Tibial nerve (tissue), 4 donors: ENCODE measurements at regions not wholly inside any gene's neighbourhood (a gene's known extent, or its start where the extent isn't known, plus 50 kb on each side); places are given as distances from the start of the nearest gene placed in this dataset.

Source experiments
- DNase-seq, 2 donors: peaks; one replicate each; pipeline ENCODE4 v3.0.0-alpha.2; 2019; ENCODE audit warnings: low spot score in 2 of 2
- H3K27ac ChIP-seq, 4 donors: fragments of 200-600 bp; sonication (generic) in 3 of 4; one replicate each; pipeline ENCODE4 v1.5.1; 2017 to 2019; ENCODE audit warnings: mild to moderate bottlenecking in 1 of 4
- H3K27me3 ChIP-seq, 2 donors: fragments of 200-600 bp; sonication (generic) in 1 of 2; one replicate each; pipeline versions ENCODE4 v1.5.1 to v1.6.0; 2017 to 2019
- H3K36me3 ChIP-seq, 3 donors: fragments of 200-600 bp; sonication (generic); one replicate each; pipeline ENCODE4 v1.5.1; 2018 to 2019
- H3K4me1 ChIP-seq, 4 donors: fragments of 200-600 bp; sonication (generic) in 3 of 4; one replicate each; pipeline ENCODE4 v1.5.1; 2017 to 2019
- H3K4me3 ChIP-seq, 4 donors: fragments of 200-600 bp; sonication (generic) in 3 of 4; one replicate each; pipeline ENCODE4 v1.5.1; 2017 to 2019; ENCODE audit warnings: mild to moderate bottlenecking in 1 of 4, moderate library complexity in 1 of 4
- H3K9me3 ChIP-seq, 4 donors: fragments of 200-600 bp; sonication (generic) in 3 of 4; one replicate each; pipeline ENCODE4 v1.5.1; 2017 to 2019
- EP300 ChIP-seq, 2 donors: sonication (generic); formaldehyde crosslinking; IDR thresholded peaks; one replicate each; pipeline ENCODE4 v1.6.1; 2017; ENCODE audit warnings: antibody characterized with exemption in 2 of 2, mild to moderate bottlenecking in 1 of 2
- POLR2A ChIP-seq, 2 donors: fragments of 450-650 bp; IDR thresholded peaks; one replicate each; pipeline ENCODE4 v1.6.1; 2017; ENCODE audit warnings: antibody characterized with exemption in 2 of 2, mild to moderate bottlenecking in 2 of 2, moderate library complexity in 2 of 2
- WGBS, 2 donors: methylation state at CpG; one replicate each; pipeline ENCODE4 v1.1.5; 2018; 5-methylcytosine and 5-hydroxymethylcytosine counted together
- TF ChIP-seq, protein P1 (sequence below), 5 experiments: fragments of 200-600 bp in 3 of 5; fragments of 450-650 bp in 2 of 5; sonication (generic) in 3 of 5; IDR thresholded peaks; one replicate each; pipeline ENCODE4 v1.5.1; 2016 to 2019; ENCODE audit warnings: antibody characterized with exemption in 5 of 5, mild to moderate bottlenecking in 3 of 5, moderate library complexity in 2 of 5

DNA sequence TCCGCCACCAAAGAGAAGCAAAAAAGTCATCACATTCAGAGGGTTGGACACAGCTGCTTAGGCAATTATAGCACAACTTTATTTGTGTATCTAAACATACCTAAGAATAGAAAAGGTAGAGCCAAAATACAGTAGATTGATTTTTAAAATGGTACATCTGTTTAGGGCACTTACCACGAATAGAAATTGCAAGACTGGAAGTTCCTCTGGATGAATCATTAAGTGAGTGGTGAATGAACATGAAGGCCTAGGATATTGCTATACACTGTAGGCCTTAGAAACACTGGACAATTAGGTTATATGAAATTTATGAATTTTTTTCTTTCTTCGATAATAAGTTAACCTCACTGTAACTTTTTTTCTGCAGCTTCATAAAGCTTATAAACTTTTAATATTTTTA is 687.0 kb downstream of the BCL11A start:
- Histone ChIP-seq H3K36me3 (no peaks in the 10 kb centered on the region), H3K4me3 (no peak overlapping the region), H3K4me1 (no peaks in the 10 kb centered on the region), H3K27ac (no peak overlapping the region), H3K27me3 (no peaks in the 10 kb centered on the region), H3K9me3 (peaks cover 0 to 4% (median 0%) of the 10 kb centered on the region in 4 donors)
- 82 to 87% methylated on average over 3 of the region's 3 CpGs for whole genome bisulfite sequencing, 2 donors
- no peak for DNase-seq
- TF ChIP-seq, protein P1, sequence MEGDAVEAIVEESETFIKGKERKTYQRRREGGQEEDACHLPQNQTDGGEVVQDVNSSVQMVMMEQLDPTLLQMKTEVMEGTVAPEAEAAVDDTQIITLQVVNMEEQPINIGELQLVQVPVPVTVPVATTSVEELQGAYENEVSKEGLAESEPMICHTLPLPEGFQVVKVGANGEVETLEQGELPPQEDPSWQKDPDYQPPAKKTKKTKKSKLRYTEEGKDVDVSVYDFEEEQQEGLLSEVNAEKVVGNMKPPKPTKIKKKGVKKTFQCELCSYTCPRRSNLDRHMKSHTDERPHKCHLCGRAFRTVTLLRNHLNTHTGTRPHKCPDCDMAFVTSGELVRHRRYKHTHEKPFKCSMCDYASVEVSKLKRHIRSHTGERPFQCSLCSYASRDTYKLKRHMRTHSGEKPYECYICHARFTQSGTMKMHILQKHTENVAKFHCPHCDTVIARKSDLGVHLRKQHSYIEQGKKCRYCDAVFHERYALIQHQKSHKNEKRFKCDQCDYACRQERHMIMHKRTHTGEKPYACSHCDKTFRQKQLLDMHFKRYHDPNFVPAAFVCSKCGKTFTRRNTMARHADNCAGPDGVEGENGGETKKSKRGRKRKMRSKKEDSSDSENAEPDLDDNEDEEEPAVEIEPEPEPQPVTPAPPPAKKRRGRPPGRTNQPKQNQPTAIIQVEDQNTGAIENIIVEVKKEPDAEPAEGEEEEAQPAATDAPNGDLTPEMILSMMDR (IDR thresholded peaks at IDR 0.05) = no peak
- no peak for TF ChIP-seq EP300 (IDR thresholded peaks at IDR 0.05)
- no peak for TF ChIP-seq POLR2A (IDR thresholded peaks at IDR 0.05)

DNA sequence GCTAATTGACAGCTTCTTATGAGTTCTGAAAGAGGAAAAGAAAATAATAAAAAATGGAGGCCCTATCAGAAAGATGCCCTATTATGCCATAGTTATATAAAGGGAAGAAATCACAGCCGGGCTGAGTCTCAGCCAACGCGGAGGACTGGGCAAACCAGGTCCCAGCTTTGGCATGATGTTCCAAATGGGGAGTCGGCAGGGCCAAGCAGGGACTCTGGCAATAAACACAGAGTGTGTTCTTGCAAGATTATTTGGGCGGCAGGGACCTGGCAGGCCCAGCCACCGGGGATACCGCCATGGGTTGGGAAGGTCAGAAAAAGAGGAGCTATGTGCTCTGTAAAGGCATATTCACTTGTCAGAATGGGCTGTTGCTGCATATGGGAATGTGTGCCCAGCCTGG is 694.9 kb downstream of the BCL11A start:
- Histone ChIP-seq H3K27me3 (no peaks in the 10 kb centered on the region), H3K36me3 (no peaks in the 10 kb centered on the region), H3K27ac (no peak overlapping the region), H3K4me1 (no peaks in the 10 kb centered on the region), H3K9me3 (peaks cover 0 to 9% (median 0%) of the 10 kb centered on the region in 4 donors), H3K4me3 (no peak overlapping the region)
- no peak for DNase-seq
- TF ChIP-seq, protein P1 (IDR thresholded peaks at IDR 0.05) = no peak
- TF ChIP-seq POLR2A (IDR thresholded peaks at IDR 0.05) (no peak), EP300 (IDR thresholded peaks at IDR 0.05) (no peak)
- WGBS, 2 donors = 95 to 96% methylated on average over 7 of the region's 7 CpGs

DNA sequence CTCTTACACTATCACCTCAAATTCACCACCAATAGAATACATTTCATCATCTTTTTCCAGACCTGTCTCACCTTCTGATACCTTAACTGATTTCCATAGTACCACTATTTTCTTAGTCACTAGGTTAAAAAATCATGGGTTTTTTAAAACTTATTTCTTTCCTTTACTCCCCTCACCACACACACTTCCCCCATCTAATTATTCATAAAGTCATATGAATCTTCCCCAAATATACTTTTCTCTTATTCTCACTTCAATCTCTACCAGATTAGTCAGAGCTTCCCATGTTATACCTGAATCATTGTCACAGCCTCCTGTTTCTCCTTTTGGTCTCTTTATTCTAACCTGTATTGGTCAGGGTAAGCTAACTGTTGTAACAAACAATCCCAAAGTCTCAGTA is 696.3 kb downstream of the BCL11A start:
- DNase-seq = no peak
- Histone ChIP-seq H3K4me3 (no peak overlapping the region), H3K9me3 (peaks cover 0 to 9% (median 0%) of the 10 kb centered on the region in 4 donors), H3K36me3 (no peaks in the 10 kb centered on the region), H3K27ac (no peak overlapping the region), H3K4me1 (no peaks in the 10 kb centered on the region), H3K27me3 (no peaks in the 10 kb centered on the region)
- TF ChIP-seq, protein P1 (IDR thresholded peaks at IDR 0.05) = no peak
- TF ChIP-seq EP300 (IDR thresholded peaks at IDR 0.05) (no peak), POLR2A (IDR thresholded peaks at IDR 0.05) (no peak)

DNA sequence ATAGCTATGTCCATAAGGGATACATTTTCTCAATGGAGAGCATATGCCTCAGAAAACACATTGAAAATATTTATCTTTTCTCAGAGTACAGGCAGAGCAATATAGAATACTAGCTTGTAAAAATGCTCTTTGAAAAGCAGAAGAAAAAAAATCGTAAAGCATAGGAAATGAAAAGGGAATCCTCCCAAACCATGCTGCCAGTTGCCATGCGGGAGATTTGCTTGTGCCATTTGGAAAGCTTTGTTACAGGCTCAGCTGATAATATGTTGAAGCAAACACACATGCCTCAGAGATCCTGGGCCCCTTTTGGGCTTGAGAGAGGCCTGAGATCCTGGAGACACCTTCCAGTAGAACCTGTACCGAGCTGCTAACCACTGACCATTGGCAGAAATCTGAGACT is 697.1 kb downstream of the BCL11A start:
- no peak overlapping the region for H3K4me3 ChIP-seq
- peaks cover 0 to 5% (median 0%) of the 10 kb centered on the region in 4 donors for H3K9me3 ChIP-seq
- no peaks in the 10 kb centered on the region for H3K36me3 ChIP-seq
- TF ChIP-seq POLR2A (IDR thresholded peaks at IDR 0.05) = no peak
- TF ChIP-seq, protein P1 (IDR thresholded peaks at IDR 0.05) = no peak
- no peak for TF ChIP-seq EP300 (IDR thresholded peaks at IDR 0.05)
- no peak for DNase-seq
- no peaks in the 10 kb centered on the region for H3K27me3 ChIP-seq
- 81 to 89% methylated on average over 3 of the region's 3 CpGs for WGBS, 2 donors
- no peaks in the 10 kb centered on the region for H3K4me1 ChIP-seq
- H3K27ac ChIP-seq = no peak overlapping the region

DNA sequence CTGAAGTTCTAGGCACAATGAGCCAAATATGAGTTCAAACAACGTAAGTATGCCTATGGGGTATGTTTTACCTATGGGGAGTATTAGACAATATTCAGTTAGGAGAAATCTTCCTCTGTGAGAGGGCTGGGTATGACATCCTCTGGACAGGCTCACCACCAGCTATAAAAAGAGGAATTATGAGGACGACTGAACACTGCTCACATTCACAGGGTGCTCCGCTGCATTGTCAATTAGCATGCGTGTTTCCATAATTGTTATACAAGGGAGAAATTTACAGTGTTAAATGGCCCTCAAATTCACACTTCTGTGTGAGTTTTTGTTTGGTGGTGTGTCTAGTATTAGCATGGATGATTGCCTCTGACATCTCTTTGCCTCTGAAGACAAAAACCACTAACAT is 700.4 kb downstream of the BCL11A start:
- Histone ChIP-seq H3K4me1 (no peaks in the 10 kb centered on the region), H3K27me3 (no peaks in the 10 kb centered on the region), H3K9me3 (no peaks in the 10 kb centered on the region), H3K27ac (no peak overlapping the region), H3K36me3 (no peaks in the 10 kb centered on the region), H3K4me3 (no peak overlapping the region)
- WGBS, 2 donors = 42 to 51% methylated on average over 4 of the region's 4 CpGs
- TF ChIP-seq POLR2A (IDR thresholded peaks at IDR 0.05) = no peak
- TF ChIP-seq EP300 (IDR thresholded peaks at IDR 0.05) = no peak
- TF ChIP-seq, protein P1 (IDR thresholded peaks at IDR 0.05) = no peak
- no peak for DNase-seq
